HG03103 (cell line): ENCODE measurements at regions not wholly inside any gene's neighbourhood (a gene's known extent, or its start where the extent isn't known, plus 50 kb on each side); places are given as distances from the start of the nearest gene placed in this dataset.

Experiments used
- ATAC-seq: cut with Tn5 transposase; IDR thresholded peaks from one replicate; pipeline ENCODE4 v1.9.1; 2021; ENCODE audit warnings: low read depth; ENCODE audit not compliant: unreplicated experiment

GRCh38 chr3:30504939-30505338 lies 101.5 kb upstream of the TGFBR2 start:
- no peak for ATAC-seq

- no peak for ATAC-seq
Observed at GRCh38 chr3:30505866-30506520, 100.4 kb upstream of the TGFBR2 start.

GRCh38 chr3:30508339-30508738 lies 98.1 kb upstream of the TGFBR2 start:
- no peak for ATAC-seq

GRCh38 chr3:30510596-30510995 lies 95.8 kb upstream of the TGFBR2 start:
- ATAC-seq, result no peak

- no peak for ATAC-seq
Observed at GRCh38 chr3:30511524-30512251, 94.7 kb upstream of the TGFBR2 start.

GRCh38 chr3:30512576-30512975 lies 93.8 kb upstream of the TGFBR2 start:
- no peak for ATAC-seq

GRCh38 chr3:30513374-30514152 lies 92.8 kb upstream of the TGFBR2 start:
- ATAC-seq, result no peak

- no peak for ATAC-seq
Observed at GRCh38 chr3:30516238-30516637, 90.2 kb upstream of the TGFBR2 start.

GRCh38 chr3:30518181-30518864 lies 88.1 kb upstream of the TGFBR2 start:
- ATAC-seq, result no peak

- ATAC-seq, result no peak
Observed at GRCh38 chr3:30518872-30519271, 87.5 kb upstream of the TGFBR2 start.

GRCh38 chr3:30520699-30521098 lies 85.7 kb upstream of the TGFBR2 start:
- no peak for ATAC-seq

GRCh38 chr3:30521156-30521715 lies 85.2 kb upstream of the TGFBR2 start:
- ATAC-seq, result no peak

- no peak for ATAC-seq
Observed at GRCh38 chr3:30522476-30522875, 83.9 kb upstream of the TGFBR2 start.

- no peak for ATAC-seq
Observed at GRCh38 chr3:30523366-30523765, 83.0 kb upstream of the TGFBR2 start.

GRCh38 chr3:30524357-30525040 lies 81.9 kb upstream of the TGFBR2 start:
- ATAC-seq, result no peak

- ATAC-seq, result no peak
Observed at GRCh38 chr3:30526031-30526430, 80.4 kb upstream of the TGFBR2 start.

- ATAC-seq, result no peak
Observed at GRCh38 chr3:30527186-30527585, 79.2 kb upstream of the TGFBR2 start.

- ATAC-seq, result no peak
Observed at GRCh38 chr3:30527720-30528119, 78.7 kb upstream of the TGFBR2 start.

- no peak for ATAC-seq
Observed at GRCh38 chr3:30530084-30530483, 76.3 kb upstream of the TGFBR2 start.

- no peak for ATAC-seq
Observed at GRCh38 chr3:30531017-30531570, 75.3 kb upstream of the TGFBR2 start.
